ENCODE measurements at regions not wholly inside any gene's neighbourhood (a gene's known extent, or its start where the extent isn't known, plus 50 kb on each side); places are given as distances from the start of the nearest gene placed in this dataset.

- DNase-seq, result no peak
- Mint-ChIP-seq H3K9me3 (peaks cover 10 to 19% of the 10 kb centered on the region in 2 donors), H3K27me3 (ENCODE audit: low read depth) (no peaks in the 10 kb centered on the region), H3K27ac (no peak overlapping the region), H3K36me3 (ENCODE audit: insufficient read depth in 2 of 2) (peaks cover 5 to 6% of the 10 kb centered on the region in 2 donors), H3K4me1 (ENCODE audit: low read depth) (no peaks in the 10 kb centered on the region), H3K4me3 (no peak overlapping the region)
- no peak for ATAC-seq (replicated peaks in 1 of 2)
Measured at GRCh38 chr7:67857698-67858097, 861.1 kb downstream of the TYW1 start.

GRCh38 chr7:67858931-67859330 lies 862.3 kb downstream of the TYW1 start:
- H3K9me3 Mint-ChIP-seq, result peaks cover 6 to 17% of the 10 kb centered on the region in 2 donors
- no peak for DNase-seq
- no peak for ATAC-seq (replicated peaks in 1 of 2)
- H3K4me1 Mint-ChIP-seq (ENCODE audit: low read depth), result no peaks in the 10 kb centered on the region
- no peaks in the 10 kb centered on the region for H3K27me3 Mint-ChIP-seq (ENCODE audit: low read depth)
- H3K4me3 Mint-ChIP-seq, result no peak overlapping the region
- H3K36me3 Mint-ChIP-seq (ENCODE audit: insufficient read depth in 2 of 2), result peaks cover 4 to 5% of the 10 kb centered on the region in 2 donors
- no peak overlapping the region for H3K27ac Mint-ChIP-seq

GRCh38 chr7:67863911-67864310 lies 867.3 kb downstream of the TYW1 start:
- Mint-ChIP-seq H3K4me1 (ENCODE audit: low read depth) (no peaks in the 10 kb centered on the region), H3K36me3 (ENCODE audit: insufficient read depth in 2 of 2) (peaks cover 4 to 5% of the 10 kb centered on the region in 2 donors), H3K27ac (no peak overlapping the region), H3K4me3 (no peak overlapping the region), H3K27me3 (ENCODE audit: low read depth) (no peaks in the 10 kb centered on the region), H3K9me3 (peaks cover 6 to 20% of the 10 kb centered on the region in 2 donors)
- ATAC-seq (replicated peaks in 1 of 2) (no peak), DNase-seq (no peak)

- Mint-ChIP-seq H3K27ac (no peak overlapping the region), H3K36me3 (ENCODE audit: insufficient read depth in 2 of 2) (peaks cover 2 to 4% of the 10 kb centered on the region in 2 donors), H3K27me3 (ENCODE audit: low read depth) (no peaks in the 10 kb centered on the region), H3K4me3 (no peak overlapping the region), H3K9me3 (peaks cover 14 to 20% of the 10 kb centered on the region in 2 donors), H3K4me1 (ENCODE audit: low read depth) (no peaks in the 10 kb centered on the region)
- ATAC-seq (replicated peaks in 1 of 2) (no peak), DNase-seq (no peak)
Measured at GRCh38 chr7:67866054-67866453, 869.4 kb downstream of the TYW1 start.

GRCh38 chr7:67866812-67867211 lies 870.2 kb downstream of the TYW1 start:
- H3K27ac Mint-ChIP-seq, result no peak overlapping the region

GRCh38 chr7:67870396-67870795 lies 873.8 kb downstream of the TYW1 start:
- DNase-seq (no peak), ATAC-seq (replicated peaks in 1 of 2) (no peak)
- peaks cover 0 to 2% of the 10 kb centered on the region in 2 donors for H3K36me3 Mint-ChIP-seq (ENCODE audit: insufficient read depth in 2 of 2)
- H3K27me3 Mint-ChIP-seq (ENCODE audit: low read depth), result no peaks in the 10 kb centered on the region
- no peak overlapping the region for H3K27ac Mint-ChIP-seq
- peaks cover 12 to 14% of the 10 kb centered on the region in 2 donors for H3K9me3 Mint-ChIP-seq
- H3K4me1 Mint-ChIP-seq (ENCODE audit: low read depth), result no peaks in the 10 kb centered on the region
- no peak overlapping the region for H3K4me3 Mint-ChIP-seq

More at GRCh38 chr7:67866812-67867211, 870.2 kb downstream of the TYW1 start:
- no peak overlapping the region for H3K4me3 Mint-ChIP-seq
- H3K36me3 Mint-ChIP-seq (ENCODE audit: insufficient read depth in 2 of 2), result peaks cover 1 to 2% of the 10 kb centered on the region in 2 donors
- H3K27me3 Mint-ChIP-seq (ENCODE audit: low read depth), result no peaks in the 10 kb centered on the region
- no peak for ATAC-seq (replicated peaks in 1 of 2)
- no peak for DNase-seq
- H3K4me1 Mint-ChIP-seq (ENCODE audit: low read depth), result no peaks in the 10 kb centered on the region
- H3K9me3 Mint-ChIP-seq, result peaks cover 12 to 17% of the 10 kb centered on the region in 2 donors

GRCh38 chr7:67875558-67875957 lies 878.9 kb downstream of the TYW1 start:
- Mint-ChIP-seq H3K27me3 (ENCODE audit: low read depth) (no peaks in the 10 kb centered on the region), H3K4me3 (no peak overlapping the region), H3K4me1 (ENCODE audit: low read depth) (no peaks in the 10 kb centered on the region), H3K36me3 (ENCODE audit: insufficient read depth in 2 of 2) (peaks cover 4% of the 10 kb centered on the region in 2 donors), H3K27ac (no peak overlapping the region), H3K9me3 (peaks cover 14 to 17% of the 10 kb centered on the region in 2 donors)
- DNase-seq, result no peak
- no peak for ATAC-seq (replicated peaks in 1 of 2)

- peaks cover 4 to 7% of the 10 kb centered on the region in 2 donors for H3K36me3 Mint-ChIP-seq (ENCODE audit: insufficient read depth in 2 of 2)
- H3K27ac Mint-ChIP-seq, result no peak overlapping the region
- no peaks in the 10 kb centered on the region for H3K27me3 Mint-ChIP-seq (ENCODE audit: low read depth)
- H3K9me3 Mint-ChIP-seq, result peaks cover 13 to 14% of the 10 kb centered on the region in 2 donors
- no peak overlapping the region for H3K4me3 Mint-ChIP-seq
- H3K4me1 Mint-ChIP-seq (ENCODE audit: low read depth), result no peaks in the 10 kb centered on the region
- ATAC-seq (replicated peaks in 1 of 2) (no peak), DNase-seq (no peak)
Measured at GRCh38 chr7:67878808-67879207, 882.2 kb downstream of the TYW1 start.

GRCh38 chr7:67882843-67883242 lies 886.2 kb downstream of the TYW1 start:
- Mint-ChIP-seq H3K27me3 (ENCODE audit: low read depth) (no peaks in the 10 kb centered on the region), H3K9me3 (peaks cover 12 to 16% of the 10 kb centered on the region in 2 donors), H3K4me1 (ENCODE audit: low read depth) (no peaks in the 10 kb centered on the region), H3K36me3 (ENCODE audit: insufficient read depth in 2 of 2) (peaks cover 0 to 5% of the 10 kb centered on the region in 2 donors), H3K4me3 (no peak overlapping the region), H3K27ac (no peak overlapping the region)
- DNase-seq (no peak), ATAC-seq (replicated peaks in 1 of 2) (no peak)

GRCh38 chr7:67890316-67890715 lies 893.7 kb downstream of the TYW1 start:
- no peak for DNase-seq
- no peak overlapping the region for H3K4me3 Mint-ChIP-seq
- no peaks in the 10 kb centered on the region for H3K4me1 Mint-ChIP-seq (ENCODE audit: low read depth)
- ATAC-seq (replicated peaks in 1 of 2), result no peak
- H3K9me3 Mint-ChIP-seq, result peaks cover 4 to 8% of the 10 kb centered on the region in 2 donors
- H3K27ac Mint-ChIP-seq, result no peak overlapping the region
- H3K27me3 Mint-ChIP-seq (ENCODE audit: low read depth), result no peaks in the 10 kb centered on the region
- peaks cover 3 to 9% of the 10 kb centered on the region in 2 donors for H3K36me3 Mint-ChIP-seq (ENCODE audit: insufficient read depth in 2 of 2)

GRCh38 chr7:67894746-67895145 lies 898.1 kb downstream of the TYW1 start:
- Mint-ChIP-seq H3K27ac (no peak overlapping the region), H3K4me1 (ENCODE audit: low read depth) (no peaks in the 10 kb centered on the region), H3K27me3 (ENCODE audit: low read depth) (no peaks in the 10 kb centered on the region), H3K36me3 (ENCODE audit: insufficient read depth in 2 of 2) (peaks cover 0 to 8% of the 10 kb centered on the region in 2 donors), H3K9me3 (peaks cover 8 to 10% of the 10 kb centered on the region in 2 donors), H3K4me3 (no peak overlapping the region)
- no peak for DNase-seq
- ATAC-seq (replicated peaks in 1 of 2), result no peak

- H3K9me3 Mint-ChIP-seq, result peaks cover 9 to 13% of the 10 kb centered on the region in 2 donors
- no peaks in the 10 kb centered on the region for H3K27me3 Mint-ChIP-seq (ENCODE audit: low read depth)
- ATAC-seq (replicated peaks in 1 of 2) (no peak), DNase-seq (no peak)
- no peaks in the 10 kb centered on the region for H3K4me1 Mint-ChIP-seq (ENCODE audit: low read depth)
- no peak overlapping the region for H3K27ac Mint-ChIP-seq
- no peak overlapping the region for H3K4me3 Mint-ChIP-seq
- H3K36me3 Mint-ChIP-seq (ENCODE audit: insufficient read depth in 2 of 2), result peaks cover 0 to 2% of the 10 kb centered on the region in 2 donors
Measured at GRCh38 chr7:67896721-67897120, 900.1 kb downstream of the TYW1 start.

- ATAC-seq (replicated peaks in 1 of 2) (no peak), DNase-seq (no peak)
- Mint-ChIP-seq H3K36me3 (ENCODE audit: insufficient read depth in 2 of 2) (peaks cover 0 to 2% of the 10 kb centered on the region in 2 donors), H3K4me1 (ENCODE audit: low read depth) (no peaks in the 10 kb centered on the region), H3K9me3 (peaks cover 12 to 13% of the 10 kb centered on the region in 2 donors), H3K27me3 (ENCODE audit: low read depth) (no peaks in the 10 kb centered on the region), H3K27ac (no peak overlapping the region), H3K4me3 (no peak overlapping the region)
Measured at GRCh38 chr7:67900456-67900855, 903.8 kb downstream of the TYW1 start.

- H3K36me3 Mint-ChIP-seq (ENCODE audit: insufficient read depth in 2 of 2), result peaks cover 0 to 2% of the 10 kb centered on the region in 2 donors
- no peak for ATAC-seq (replicated peaks in 1 of 2)
- H3K4me3 Mint-ChIP-seq, result no peak overlapping the region
- no peaks in the 10 kb centered on the region for H3K27me3 Mint-ChIP-seq (ENCODE audit: low read depth)
- no peak for DNase-seq
- H3K4me1 Mint-ChIP-seq (ENCODE audit: low read depth), result no peaks in the 10 kb centered on the region
- H3K27ac Mint-ChIP-seq, result no peak overlapping the region
- peaks cover 11 to 13% of the 10 kb centered on the region in 2 donors for H3K9me3 Mint-ChIP-seq
Measured at GRCh38 chr7:67901808-67902480, 905.3 kb downstream of the TYW1 start.

All from activated T-cell treated with anti-CD3 and anti-CD28 coated beads, Interleukin-2, amount 50 U/mL, for 72 hours (primary cell).